GM23338 (cell line): ENCODE measurements at regions not wholly inside any gene's neighbourhood (a gene's known extent, or its start where the extent isn't known, plus 50 kb on each side); places are given as distances from the start of the nearest gene placed in this dataset.

Source experiments
- ATAC-seq: fragments of 200-7000 bp; cut with Tn5 transposase; 3 replicates; pipeline ENCODE4 v1.9.1; 2020
- DNase-seq: peaks from one replicate; pipeline ENCODE4 v3.0.0-alpha.2; 2015; ENCODE audit warnings: low spot score
- H2AFZ ChIP-seq: fragments of 200-600 bp; sonication (generic); 2 replicates; pipeline ENCODE4 v1.8.0; 2016; ENCODE audit warnings: antibody characterized with exemption, mild to moderate bottlenecking, moderate library complexity
- H3F3A ChIP-seq: fragments of 200-600 bp; sonication (generic); replicated peaks from 2 replicates; pipeline ENCODE4 v1.8.0; 2017; ENCODE audit warnings: antibody characterized with exemption, mixed run types, low read depth
- H3K27ac ChIP-seq: fragments of 200-600 bp; sonication (generic); 2 replicates; pipeline ENCODE4 v1.6.1; 2016; ENCODE audit warnings: low read depth
- H3K27me3 ChIP-seq: fragments of 200-600 bp; sonication (generic); 2 replicates; pipeline ENCODE4 v1.8.0; 2016; ENCODE audit warnings: mild to moderate bottlenecking, mixed run types, moderate library complexity; ENCODE audit not compliant: insufficient read depth
- H3K36me3 ChIP-seq: fragments of 200-600 bp; sonication (generic); 2 replicates; pipeline ENCODE4 v1.8.0; 2016; ENCODE audit warnings: mild to moderate bottlenecking; ENCODE audit not compliant: insufficient read depth
- H3K4me1 ChIP-seq: fragments of 200-600 bp; sonication (generic); 2 replicates; pipeline ENCODE4 v1.8.0; 2016; ENCODE audit warnings: mild to moderate bottlenecking, moderate library complexity; ENCODE audit not compliant: insufficient read depth
- H3K4me2 ChIP-seq: fragments of 200-600 bp; sonication (generic); 2 replicates; pipeline ENCODE4 v1.7.1; 2017; ENCODE audit warnings: mixed run types
- H3K4me3 ChIP-seq: fragments of 200-600 bp; sonication (generic); 2 replicates; pipeline ENCODE4 v1.6.1; 2016; ENCODE audit warnings: mixed run types
- H3K79me2 ChIP-seq: fragments of 200-600 bp; sonication (generic); replicated peaks from 2 replicates; pipeline ENCODE4 v1.8.0; 2017; ENCODE audit warnings: mild to moderate bottlenecking; ENCODE audit not compliant: insufficient read depth
- H3K9me2 ChIP-seq: fragments of 200-600 bp; sonication (generic); 2 replicates; pipeline ENCODE4 v1.8.0; 2017; ENCODE audit not compliant: insufficient read depth
- H4K20me1 ChIP-seq: fragments of 200-600 bp; sonication (generic); replicated peaks from 2 replicates; pipeline ENCODE4 v1.8.0; 2017; ENCODE audit warnings: mild to moderate bottlenecking; ENCODE audit not compliant: insufficient read depth
- H3K27ac Mint-ChIP-seq: 2 replicates; pipeline ENCODE4 v1.8.0; 2020; ENCODE audit warnings: inconsistent platforms, mild to moderate bottlenecking, moderate library complexity, mixed read lengths
- H3K27me3 Mint-ChIP-seq: 3 replicates; pipeline ENCODE4 v1.8.0; 2022; ENCODE audit warnings: low read depth, mild to moderate bottlenecking, moderate library complexity, mixed read lengths, inconsistent platforms; ENCODE audit not compliant: insufficient read depth, poor library complexity
- H3K36me3 Mint-ChIP-seq: 3 replicates; pipeline ENCODE4 v1.8.0; 2021; ENCODE audit warnings: low read depth, mild to moderate bottlenecking, inconsistent platforms, moderate library complexity, mixed read lengths
- H3K4me1 Mint-ChIP-seq: 3 replicates; pipeline ENCODE4 v1.8.0; 2020; ENCODE audit warnings: mild to moderate bottlenecking, inconsistent platforms, mixed read lengths
- H3K4me3 Mint-ChIP-seq: 3 replicates; pipeline ENCODE4 v1.8.0; 2021; ENCODE audit warnings: moderate library complexity, mild to moderate bottlenecking, inconsistent platforms, mixed read lengths
- H3K9me3 Mint-ChIP-seq: 3 replicates; pipeline ENCODE4 v1.8.0; 2020; ENCODE audit warnings: moderate library complexity, mild to moderate bottlenecking, inconsistent platforms, mixed read lengths
- CREB1 ChIP-seq: fragments of 250-450 bp; sonication (Bioruptor Pico); IDR thresholded peaks from 2 replicates; pipeline ENCODE4 v1.5.0; 2020; ENCODE audit warnings: low read depth, mild to moderate bottlenecking, moderate library complexity
- EZH2 ChIP-seq: fragments of 200-600 bp; sonication (generic); IDR thresholded peaks from one replicate; pipeline ENCODE4 v1.8.0; 2017; ENCODE audit warnings: antibody characterized with exemption, mild to moderate bottlenecking, low read depth; ENCODE audit not compliant: unreplicated experiment
- EZH2phosphoT487 ChIP-seq: fragments of 200-600 bp; sonication (generic); IDR thresholded peaks from one replicate; pipeline ENCODE4 v1.8.1; 2018; ENCODE audit warnings: antibody characterized with exemption; ENCODE audit not compliant: unreplicated experiment
- JUNB ChIP-seq: IDR thresholded peaks from one replicate; pipeline ENCODE4 v1.6.1; 2016; ENCODE audit warnings: antibody characterized with exemption; ENCODE audit not compliant: unreplicated experiment
- STAT1 ChIP-seq: IDR thresholded peaks from one replicate; pipeline ENCODE4 v1.6.1; 2016; ENCODE audit warnings: antibody characterized with exemption; ENCODE audit not compliant: unreplicated experiment
- ZNF114 ChIP-seq: fragments of 250-450 bp; sonication (Bioruptor Pico); IDR thresholded peaks from 2 replicates; pipeline ENCODE4 v1.5.0; 2020; ENCODE audit warnings: mild to moderate bottlenecking, moderate library complexity
- ZNF331 ChIP-seq: fragments of 250-450 bp; sonication (Bioruptor Pico); IDR thresholded peaks from 2 replicates; pipeline ENCODE4 v1.5.0; 2020; ENCODE audit warnings: low read depth, mild to moderate bottlenecking, moderate library complexity
- TF ChIP-seq, protein P1 (sequence below): IDR thresholded peaks from one replicate; pipeline ENCODE4 v1.6.1; 2018; ENCODE audit warnings: antibody characterized with exemption; ENCODE audit not compliant: unreplicated experiment
- TF ChIP-seq, protein P2 (sequence below), 2 experiments: fragments of 200-600 bp in 1 of 2; sonication (generic) in 1 of 2; conservative IDR thresholded peaks; 2 replicates each; pipeline versions ENCODE4 v1.5.1 to v1.6.1; 2016 to 2017; ENCODE audit warnings: antibody characterized with exemption in 2 of 2, low read depth in 2 of 2, mild to moderate bottlenecking in 2 of 2, moderate library complexity in 1 of 2
- TF ChIP-seq, protein P3 (sequence below): IDR thresholded peaks from 2 replicates; pipeline ENCODE4 v1.6.1; 2016; ENCODE audit warnings: antibody characterized with exemption

DNA sequence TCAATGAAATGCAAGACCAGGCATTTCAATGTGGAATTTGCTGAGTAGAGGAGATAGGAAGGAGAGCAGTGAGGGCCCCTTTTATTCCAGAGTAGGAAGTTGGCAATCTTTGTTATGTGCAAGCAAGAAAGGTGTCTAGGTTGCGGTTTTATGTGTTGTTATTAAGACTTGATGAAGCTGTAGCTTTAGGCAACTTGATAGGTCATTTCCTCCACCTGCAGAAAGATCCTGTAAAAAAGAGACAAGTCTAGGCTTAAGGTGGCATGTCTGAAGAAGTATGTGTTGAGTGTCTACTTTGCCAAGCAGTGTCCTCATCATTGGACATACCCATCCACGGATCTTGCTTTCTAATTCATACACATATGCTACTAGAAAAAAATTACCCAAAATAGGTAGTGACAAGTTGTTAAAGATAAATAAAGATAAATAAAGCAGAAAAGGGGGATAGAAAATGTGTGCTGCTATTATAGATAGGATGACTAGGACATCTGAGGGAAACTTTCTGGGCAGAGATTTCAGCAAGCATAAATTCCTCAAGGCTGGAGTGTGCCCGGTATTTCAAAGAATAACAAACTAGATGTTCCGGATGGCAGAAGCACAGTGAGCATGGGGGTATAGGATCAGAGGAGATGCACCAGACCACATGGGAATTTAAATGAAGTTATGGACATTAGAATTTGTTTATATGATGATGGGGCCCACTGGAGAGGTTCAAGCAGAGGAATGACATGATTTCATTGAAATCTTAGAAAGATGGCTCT is 335.0 kb downstream of the TGFB2 start:
- Histone ChIP-seq H3K9me2 (peaks cover 16% of the 10 kb centered on the region; the same call in 1 of the 2 replicates), H4K20me1 (no peaks in the 10 kb centered on the region), H3K27ac (no peak overlapping the region), H3K4me3 (no peak overlapping the region), H3F3A (no peaks in the 10 kb centered on the region), H3K36me3 (no peaks in the 10 kb centered on the region), H3K4me1 (peaks cover 9% of the 10 kb centered on the region; the same call in 1 of the 2 replicates), H3K27me3 (no peaks in the 10 kb centered on the region), H3K4me2 (no peak overlapping the region), H2AFZ (no peak overlapping the region), H3K79me2 (no peaks in the 10 kb centered on the region)
- Mint-ChIP-seq H3K4me3 (no peak overlapping the region), H3K9me3 (no peaks in the 10 kb centered on the region), H3K4me1 (peaks cover 6% of the 10 kb centered on the region), H3K27ac (no peak overlapping the region), H3K36me3 (no peaks in the 10 kb centered on the region), H3K27me3 (peaks cover 4% of the 10 kb centered on the region)
- no peak for ATAC-seq
- DNase-seq = no peak
- TF ChIP-seq, protein P1, sequence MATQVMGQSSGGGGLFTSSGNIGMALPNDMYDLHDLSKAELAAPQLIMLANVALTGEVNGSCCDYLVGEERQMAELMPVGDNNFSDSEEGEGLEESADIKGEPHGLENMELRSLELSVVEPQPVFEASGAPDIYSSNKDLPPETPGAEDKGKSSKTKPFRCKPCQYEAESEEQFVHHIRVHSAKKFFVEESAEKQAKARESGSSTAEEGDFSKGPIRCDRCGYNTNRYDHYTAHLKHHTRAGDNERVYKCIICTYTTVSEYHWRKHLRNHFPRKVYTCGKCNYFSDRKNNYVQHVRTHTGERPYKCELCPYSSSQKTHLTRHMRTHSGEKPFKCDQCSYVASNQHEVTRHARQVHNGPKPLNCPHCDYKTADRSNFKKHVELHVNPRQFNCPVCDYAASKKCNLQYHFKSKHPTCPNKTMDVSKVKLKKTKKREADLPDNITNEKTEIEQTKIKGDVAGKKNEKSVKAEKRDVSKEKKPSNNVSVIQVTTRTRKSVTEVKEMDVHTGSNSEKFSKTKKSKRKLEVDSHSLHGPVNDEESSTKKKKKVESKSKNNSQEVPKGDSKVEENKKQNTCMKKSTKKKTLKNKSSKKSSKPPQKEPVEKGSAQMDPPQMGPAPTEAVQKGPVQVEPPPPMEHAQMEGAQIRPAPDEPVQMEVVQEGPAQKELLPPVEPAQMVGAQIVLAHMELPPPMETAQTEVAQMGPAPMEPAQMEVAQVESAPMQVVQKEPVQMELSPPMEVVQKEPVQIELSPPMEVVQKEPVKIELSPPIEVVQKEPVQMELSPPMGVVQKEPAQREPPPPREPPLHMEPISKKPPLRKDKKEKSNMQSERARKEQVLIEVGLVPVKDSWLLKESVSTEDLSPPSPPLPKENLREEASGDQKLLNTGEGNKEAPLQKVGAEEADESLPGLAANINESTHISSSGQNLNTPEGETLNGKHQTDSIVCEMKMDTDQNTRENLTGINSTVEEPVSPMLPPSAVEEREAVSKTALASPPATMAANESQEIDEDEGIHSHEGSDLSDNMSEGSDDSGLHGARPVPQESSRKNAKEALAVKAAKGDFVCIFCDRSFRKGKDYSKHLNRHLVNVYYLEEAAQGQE = no peak
- TF ChIP-seq STAT1 (no peak), EZH2 (no peak), CREB1 (no peak), JUNB (no peak), EZH2phosphoT487 (no peak)

DNA sequence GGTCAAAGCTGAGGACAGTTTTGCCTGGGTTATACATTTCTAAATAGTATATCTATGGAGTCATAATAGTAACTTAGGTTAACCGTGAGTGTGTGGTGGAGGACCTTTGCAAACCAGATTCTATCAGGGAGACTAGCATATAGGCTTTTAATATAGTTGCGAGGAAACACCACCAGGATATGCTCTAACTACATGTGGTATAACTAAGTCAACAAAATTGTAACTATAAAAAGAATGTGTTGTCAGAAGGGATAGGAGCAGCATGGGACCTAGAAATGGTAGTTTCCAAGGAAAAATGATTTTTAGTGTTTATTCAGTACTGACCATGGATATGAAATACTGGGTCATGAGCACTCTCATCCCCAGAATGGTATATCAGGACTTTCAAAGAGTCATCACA is 338.1 kb downstream of the TGFB2 start:
- H4K20me1 ChIP-seq = no peaks in the 10 kb centered on the region
- DNase-seq (no peak), ATAC-seq (no peak)
- no peak overlapping the region for H3K4me3 ChIP-seq
- H3K4me2 ChIP-seq = no peak overlapping the region
- H3K36me3 ChIP-seq = no peaks in the 10 kb centered on the region
- no peak overlapping the region for H3K4me3 Mint-ChIP-seq
- H3F3A ChIP-seq = no peaks in the 10 kb centered on the region
- no peaks in the 10 kb centered on the region for H3K4me1 Mint-ChIP-seq
- peaks cover 4% of the 10 kb centered on the region for H3K27me3 Mint-ChIP-seq
- H3K27me3 ChIP-seq = no peaks in the 10 kb centered on the region
- no peaks in the 10 kb centered on the region for H3K36me3 Mint-ChIP-seq
- no peaks in the 10 kb centered on the region for H3K79me2 ChIP-seq
- no peaks in the 10 kb centered on the region for H3K4me1 ChIP-seq
- H3K27ac ChIP-seq = no peak overlapping the region
- no peak overlapping the region for H2AFZ ChIP-seq
- H3K9me2 ChIP-seq = peaks cover 25% of the 10 kb centered on the region
- no peaks in the 10 kb centered on the region for H3K9me3 Mint-ChIP-seq
- H3K27ac Mint-ChIP-seq = no peak overlapping the region
- TF ChIP-seq, protein P2, sequence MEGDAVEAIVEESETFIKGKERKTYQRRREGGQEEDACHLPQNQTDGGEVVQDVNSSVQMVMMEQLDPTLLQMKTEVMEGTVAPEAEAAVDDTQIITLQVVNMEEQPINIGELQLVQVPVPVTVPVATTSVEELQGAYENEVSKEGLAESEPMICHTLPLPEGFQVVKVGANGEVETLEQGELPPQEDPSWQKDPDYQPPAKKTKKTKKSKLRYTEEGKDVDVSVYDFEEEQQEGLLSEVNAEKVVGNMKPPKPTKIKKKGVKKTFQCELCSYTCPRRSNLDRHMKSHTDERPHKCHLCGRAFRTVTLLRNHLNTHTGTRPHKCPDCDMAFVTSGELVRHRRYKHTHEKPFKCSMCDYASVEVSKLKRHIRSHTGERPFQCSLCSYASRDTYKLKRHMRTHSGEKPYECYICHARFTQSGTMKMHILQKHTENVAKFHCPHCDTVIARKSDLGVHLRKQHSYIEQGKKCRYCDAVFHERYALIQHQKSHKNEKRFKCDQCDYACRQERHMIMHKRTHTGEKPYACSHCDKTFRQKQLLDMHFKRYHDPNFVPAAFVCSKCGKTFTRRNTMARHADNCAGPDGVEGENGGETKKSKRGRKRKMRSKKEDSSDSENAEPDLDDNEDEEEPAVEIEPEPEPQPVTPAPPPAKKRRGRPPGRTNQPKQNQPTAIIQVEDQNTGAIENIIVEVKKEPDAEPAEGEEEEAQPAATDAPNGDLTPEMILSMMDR (conservative IDR thresholded peaks at IDR 0.05; ENCODE audit: low read depth in 2 of 2) = no peak
- TF ChIP-seq ZNF114 = no peak
- no peak for TF ChIP-seq ZNF331 (CRISPR knock-in tag)
- TF ChIP-seq, protein P1 = no peak
- TF ChIP-seq, protein P3, sequence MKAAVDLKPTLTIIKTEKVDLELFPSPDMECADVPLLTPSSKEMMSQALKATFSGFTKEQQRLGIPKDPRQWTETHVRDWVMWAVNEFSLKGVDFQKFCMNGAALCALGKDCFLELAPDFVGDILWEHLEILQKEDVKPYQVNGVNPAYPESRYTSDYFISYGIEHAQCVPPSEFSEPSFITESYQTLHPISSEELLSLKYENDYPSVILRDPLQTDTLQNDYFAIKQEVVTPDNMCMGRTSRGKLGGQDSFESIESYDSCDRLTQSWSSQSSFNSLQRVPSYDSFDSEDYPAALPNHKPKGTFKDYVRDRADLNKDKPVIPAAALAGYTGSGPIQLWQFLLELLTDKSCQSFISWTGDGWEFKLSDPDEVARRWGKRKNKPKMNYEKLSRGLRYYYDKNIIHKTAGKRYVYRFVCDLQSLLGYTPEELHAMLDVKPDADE = no peak
- no peak for TF ChIP-seq STAT1
